Keratinocyte (primary cell): ENCODE measurements at regions not wholly inside any gene's neighbourhood (a gene's known extent, or its start where the extent isn't known, plus 50 kb on each side); places are given as distances from the start of the nearest gene placed in this dataset.

Source experiments
- DNase-seq: peaks from one replicate; pipeline ENCODE4 v3.0.0-alpha.2; 2011; ENCODE audit warnings: low read depth, missing footprints, low spot score
- FAIRE-seq: peaks from 2 replicates; lab custom pipeline; 2011; peaks lifted over from hg19 to GRCh38; lab: Jason Lieb, UNC
- H2AFZ ChIP-seq: 2 replicates; pipeline ENCODE4 v1.6.0; 2012; ENCODE audit warnings: low read length, control low read depth, inconsistent platforms; ENCODE audit not compliant: control insufficient read depth
- H3K27ac ChIP-seq: 2 replicates; pipeline ENCODE4 v1.5.1; 2011; ENCODE audit warnings: low read length; ENCODE audit not compliant: control insufficient read depth, insufficient read depth
- H3K27me3 ChIP-seq: 3 replicates; pipeline ENCODE4 v1.6.0; 2011; ENCODE audit warnings: low read length; ENCODE audit not compliant: control insufficient read depth, insufficient read depth; ENCODE audit errors: extremely low read depth
- H3K36me3 ChIP-seq, 2 experiments: 2 replicates in 1 of 2; 3 replicates in 1 of 2; pipeline ENCODE4 v1.5.1; 2011; ENCODE audit warnings: low read length in 2 of 2, mild to moderate bottlenecking in 1 of 2; ENCODE audit not compliant: control insufficient read depth in 2 of 2, insufficient read depth in 2 of 2; ENCODE audit errors: extremely low read depth in 1 of 2
- H3K4me1 ChIP-seq: 3 replicates; pipeline ENCODE4 v1.5.1; 2011; ENCODE audit warnings: low read length; ENCODE audit not compliant: control insufficient read depth, insufficient read depth; ENCODE audit errors: extremely low read depth
- H3K4me2 ChIP-seq: 3 replicates; pipeline ENCODE4 v1.6.0; 2011; ENCODE audit warnings: low read depth, low read length; ENCODE audit not compliant: control insufficient read depth, insufficient read depth; ENCODE audit errors: extremely low read depth
- H3K4me3 ChIP-seq, 3 experiments: fragments of 200-600 bp in 1 of 3; sonication (generic) in 1 of 3; 2 replicates in 2 of 3; 3 replicates in 1 of 3; pipeline ENCODE4 v1.5.1; 2011 to 2016; ENCODE audit warnings: low read length in 3 of 3, mild to moderate bottlenecking in 3 of 3, control low read depth in 2 of 3, inconsistent platforms in 1 of 3, low read depth in 1 of 3, mixed read lengths in 1 of 3, mixed run types in 1 of 3, moderate library complexity in 1 of 3; ENCODE audit not compliant: control insufficient read depth in 2 of 3, insufficient read depth in 2 of 3; ENCODE audit errors: extremely low read depth in 1 of 3
- H3K79me2 ChIP-seq: 2 replicates; pipeline ENCODE4 v1.6.0; 2012; ENCODE audit warnings: low read length; ENCODE audit not compliant: control insufficient read depth, insufficient read depth
- H3K9ac ChIP-seq: 3 replicates; pipeline ENCODE4 v1.6.0; 2011; ENCODE audit warnings: low read length; ENCODE audit not compliant: control insufficient read depth, insufficient read depth; ENCODE audit errors: extremely low read depth
- H3K9me1 ChIP-seq: 3 replicates; pipeline ENCODE4 v1.6.0; 2011; ENCODE audit warnings: low read length; ENCODE audit not compliant: control insufficient read depth, insufficient read depth; ENCODE audit errors: extremely low read depth
- H3K9me3 ChIP-seq: 2 replicates; pipeline ENCODE4 v1.5.1; 2012; ENCODE audit warnings: low read depth, low read length; ENCODE audit not compliant: control insufficient read depth
- H4K20me1 ChIP-seq: 3 replicates; pipeline ENCODE4 v1.6.0; 2011; ENCODE audit warnings: low read length; ENCODE audit not compliant: control insufficient read depth, insufficient read depth; ENCODE audit errors: extremely low read depth
- EZH2 ChIP-seq: IDR thresholded peaks from one replicate; pipeline ENCODE4 v1.6.1; 2012; ENCODE audit warnings: inconsistent platforms, mild to moderate bottlenecking, low read length, moderate library complexity
- dilution Hi-C: fragments of 300-500 bp; cut with MboI; formaldehyde crosslinking; loops from one replicate; pipeline ENCODE4 v1.7.0; 2020; ENCODE audit warnings: low sequenced_read_pairs; ENCODE audit not compliant: extremely low pct_ligation_motif_present
- TF ChIP-seq, protein P1 (sequence below), 3 experiments: IDR thresholded peaks in 1 of 3; conservative IDR thresholded peaks in 1 of 3; optimal IDR thresholded peaks in 1 of 3; 2 replicates in 2 of 3; 3 replicates in 1 of 3; pipeline versions ENCODE3 to v1.5.1; 2011; ENCODE audit warnings: low read length in 3 of 3, mild to moderate bottlenecking in 3 of 3, moderate library complexity in 2 of 3, control low read depth in 1 of 3, inconsistent platforms in 1 of 3; ENCODE audit not compliant: insufficient read depth in 2 of 3; ENCODE audit errors: extremely low read depth in 1 of 3

DNA sequence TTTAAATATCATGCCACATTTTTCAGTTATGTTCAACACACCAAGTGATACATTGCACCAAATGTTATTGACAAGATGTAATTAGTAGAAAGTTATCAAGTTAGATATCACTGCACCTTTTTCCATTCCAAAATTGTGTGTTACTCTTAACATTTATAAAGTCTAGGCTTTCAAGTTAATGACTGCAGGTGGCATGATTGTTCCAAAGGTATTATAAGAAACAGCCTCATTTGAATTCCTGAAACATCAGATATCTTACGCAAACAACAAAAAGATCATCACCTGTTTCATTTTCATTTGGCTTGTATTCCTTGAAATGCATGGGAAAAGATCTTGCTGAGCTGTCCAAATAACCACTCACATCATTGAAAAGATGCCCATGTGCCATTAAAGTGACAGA is 1528.2 kb upstream of the ZEB2 start:
- TF ChIP-seq, protein P1, sequence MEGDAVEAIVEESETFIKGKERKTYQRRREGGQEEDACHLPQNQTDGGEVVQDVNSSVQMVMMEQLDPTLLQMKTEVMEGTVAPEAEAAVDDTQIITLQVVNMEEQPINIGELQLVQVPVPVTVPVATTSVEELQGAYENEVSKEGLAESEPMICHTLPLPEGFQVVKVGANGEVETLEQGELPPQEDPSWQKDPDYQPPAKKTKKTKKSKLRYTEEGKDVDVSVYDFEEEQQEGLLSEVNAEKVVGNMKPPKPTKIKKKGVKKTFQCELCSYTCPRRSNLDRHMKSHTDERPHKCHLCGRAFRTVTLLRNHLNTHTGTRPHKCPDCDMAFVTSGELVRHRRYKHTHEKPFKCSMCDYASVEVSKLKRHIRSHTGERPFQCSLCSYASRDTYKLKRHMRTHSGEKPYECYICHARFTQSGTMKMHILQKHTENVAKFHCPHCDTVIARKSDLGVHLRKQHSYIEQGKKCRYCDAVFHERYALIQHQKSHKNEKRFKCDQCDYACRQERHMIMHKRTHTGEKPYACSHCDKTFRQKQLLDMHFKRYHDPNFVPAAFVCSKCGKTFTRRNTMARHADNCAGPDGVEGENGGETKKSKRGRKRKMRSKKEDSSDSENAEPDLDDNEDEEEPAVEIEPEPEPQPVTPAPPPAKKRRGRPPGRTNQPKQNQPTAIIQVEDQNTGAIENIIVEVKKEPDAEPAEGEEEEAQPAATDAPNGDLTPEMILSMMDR (optimal IDR thresholded peaks at IDR 0.05 in 1 of 3, IDR thresholded peaks at IDR 0.05 in 1 of 3, conservative IDR thresholded peaks at IDR 0.05 in 1 of 3; ENCODE audit: extremely low read depth in 1 of 3, insufficient read depth in 2 of 3, low read length in 3 of 3), result no peak
- TF ChIP-seq EZH2, result no peak
- Histone ChIP-seq H3K4me3 (no peak overlapping the region), H3K9me1 (no peaks in the 10 kb centered on the region), H3K36me3 (no peaks in the 10 kb centered on the region), H3K4me1 (no peaks in the 10 kb centered on the region), H3K4me2 (no peak overlapping the region), H2AFZ (no peak overlapping the region), H3K9me3 (no peaks in the 10 kb centered on the region), H3K27ac (no peak overlapping the region), H3K27me3 (no peaks in the 10 kb centered on the region), H3K9ac (no peak overlapping the region), H4K20me1 (no peaks in the 10 kb centered on the region), H3K79me2 (no peaks in the 10 kb centered on the region)
- DNase-seq (no peak), FAIRE-seq (no peak)
- dilution Hi-C loops, result no loop called here

DNA sequence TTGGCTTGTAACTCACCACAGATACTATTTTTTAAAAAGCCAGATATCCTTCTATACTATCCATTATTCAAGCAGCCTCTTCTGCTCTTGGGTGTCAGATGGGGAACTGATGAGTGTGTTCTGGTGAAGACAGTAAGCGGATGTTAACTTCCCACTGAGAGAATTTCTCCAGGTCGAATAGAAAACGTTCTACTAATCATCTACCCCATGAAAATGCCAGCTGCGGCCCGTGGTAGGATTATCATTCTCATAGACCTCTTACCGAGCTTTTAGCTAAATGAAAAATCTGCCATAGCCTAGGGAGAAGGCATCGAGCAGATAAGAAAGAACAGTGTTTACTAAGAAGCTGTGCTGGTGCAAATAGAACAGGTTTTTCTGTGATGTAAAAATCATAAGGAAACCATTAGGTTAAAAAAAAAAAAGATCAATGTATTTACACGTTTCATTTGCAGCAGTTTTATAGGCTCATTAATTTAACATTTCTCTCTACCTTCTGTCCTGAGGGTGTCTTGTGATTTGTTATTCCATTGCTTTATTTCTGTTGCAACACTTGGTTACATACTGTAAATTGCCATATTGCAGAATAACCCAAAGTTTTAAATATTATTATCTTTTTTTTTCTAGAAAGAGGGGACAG is 1521.5 kb upstream of the ZEB2 start:
- no peak overlapping the region for H3K4me2 ChIP-seq
- no peaks in the 10 kb centered on the region for H3K4me1 ChIP-seq
- no peak overlapping the region for H3K9ac ChIP-seq
- TF ChIP-seq, protein P1 (optimal IDR thresholded peaks at IDR 0.05 in 1 of 3, IDR thresholded peaks at IDR 0.05 in 1 of 3, conservative IDR thresholded peaks at IDR 0.05 in 1 of 3; ENCODE audit: extremely low read depth in 1 of 3, insufficient read depth in 2 of 3, low read length in 3 of 3), result no peak
- TF ChIP-seq EZH2, result no peak
- DNase-seq, result no peak
- no peaks in the 10 kb centered on the region for H3K27me3 ChIP-seq
- no peak overlapping the region for H3K4me3 ChIP-seq
- no peak for FAIRE-seq
- no peaks in the 10 kb centered on the region for H4K20me1 ChIP-seq
- H2AFZ ChIP-seq, result no peak overlapping the region
- H3K27ac ChIP-seq, result no peak overlapping the region
- no peaks in the 10 kb centered on the region for H3K79me2 ChIP-seq
- dilution Hi-C loops, result no loop called here
- no peaks in the 10 kb centered on the region for H3K9me3 ChIP-seq
- no peaks in the 10 kb centered on the region for H3K9me1 ChIP-seq
- no peaks in the 10 kb centered on the region for H3K36me3 ChIP-seq
